Panc1 (cell line): ENCODE measurements at regions not wholly inside any gene's neighbourhood (a gene's known extent, or its start where the extent isn't known, plus 50 kb on each side); places are given as distances from the start of the nearest gene placed in this dataset.

ENCODE experiments used
- ATAC-seq: fragments of 200-7000 bp; cut with Tn5 transposase; 2 replicates; pipeline ENCODE4 v1.9.1; 2020; ENCODE audit warnings: mild to moderate bottlenecking, moderate library complexity
- BruUV-seq: library from RNA; stranded (reverse); fragments of 400-500 nt; replicated peaks from 2 replicates; lab custom pipeline; 2021; lab: Mats Ljungman, UMichigan
- CTCF ChIA-PET: fragments of 300-600 bp; sonication (Branson Sonifier 250); formaldehyde crosslinking; loops from one replicate; lab custom pipeline; 2022; ENCODE audit warnings: antibody characterized with exemption; lab: Charles Lee
- POLR2A ChIA-PET: fragments of 300-600 bp; sonication (Branson Sonifier 250); formaldehyde crosslinking; loops from one replicate; lab custom pipeline; 2022; ENCODE audit warnings: antibody characterized with exemption; lab: Charles Lee
- DNase-seq: peaks from one replicate; pipeline ENCODE4 v3.0.0-alpha.2; 2010; ENCODE audit warnings: low read depth, low spot score
- H3K27ac ChIP-seq: 2 replicates; pipeline ENCODE4 v1.5.1; 2011; ENCODE audit warnings: mild to moderate bottlenecking, low read length, inconsistent platforms
- H3K27me3 ChIP-seq: fragments of 200-500 bp; sonication (Bioruptor generic); 2 replicates; pipeline ENCODE4 v1.6.0; 2014; ENCODE audit warnings: low read length, inconsistent platforms; ENCODE audit not compliant: control insufficient read depth, insufficient read depth
- H3K36me3 ChIP-seq: fragments of 200-500 bp; sonication (Bioruptor generic); 2 replicates; pipeline ENCODE4 v1.5.1; 2014; ENCODE audit warnings: inconsistent platforms, mild to moderate bottlenecking, low read length, moderate library complexity; ENCODE audit not compliant: control insufficient read depth, insufficient read depth
- H3K4me1 ChIP-seq: 2 replicates; pipeline ENCODE4 v1.5.1; 2011; ENCODE audit warnings: inconsistent platforms, mild to moderate bottlenecking, low read length, moderate library complexity; ENCODE audit not compliant: control insufficient read depth, insufficient read depth
- H3K4me3 ChIP-seq, 2 experiments: 2 replicates each; pipeline ENCODE4 v1.5.1; 2011 to 2012; ENCODE audit warnings: low read depth in 2 of 2, low read length in 2 of 2, mild to moderate bottlenecking in 2 of 2, inconsistent platforms in 1 of 2, moderate library complexity in 1 of 2
- H3K9me3 ChIP-seq: fragments of 200-500 bp; sonication (Bioruptor generic); 2 replicates; pipeline ENCODE4 v1.5.1; 2014; ENCODE audit warnings: low read depth, mild to moderate bottlenecking, inconsistent platforms, low read length, moderate library complexity; ENCODE audit not compliant: control insufficient read depth, insufficient read depth
- CTCF ChIP-seq: fragments of 450-650 bp; IDR thresholded peaks from 2 replicates; pipeline ENCODE4 v1.5.1; 2017; ENCODE audit warnings: mild to moderate bottlenecking
- POLR2AphosphoS5 ChIP-seq: IDR thresholded peaks from 2 replicates; pipeline ENCODE4 v1.6.1; 2012; ENCODE audit warnings: mild to moderate bottlenecking, low read depth, low read length, moderate library complexity
- REST ChIP-seq, 2 experiments: IDR thresholded peaks; 2 replicates each; pipeline ENCODE4 v1.6.1; 2011 to 2012; ENCODE audit warnings: low read depth in 2 of 2, control low read depth in 1 of 2, low read length in 1 of 2, mild to moderate bottlenecking in 1 of 2, moderate library complexity in 1 of 2; ENCODE audit not compliant: insufficient read depth in 1 of 2
- SIN3A ChIP-seq: IDR thresholded peaks from 2 replicates; pipeline ENCODE4 v1.6.1; 2012; ENCODE audit warnings: low read depth, mild to moderate bottlenecking, low read length, moderate library complexity, borderline replicate concordance; ENCODE audit not compliant: insufficient read depth
- TCF7L2 ChIP-seq: IDR thresholded peaks from 2 replicates; pipeline ENCODE4 v1.6.1; 2011; ENCODE audit warnings: mild to moderate bottlenecking, low read depth, low read length, inconsistent platforms
- in situ Hi-C: cut with HindIII; loops from 2 replicates; pipeline ENCODE4 v1.10.0; 2016; ENCODE audit warnings: low sequenced_read_pairs, low pct_unique_long_range_greater_than_20kb
- intact Hi-C: fragments of 100-400 bp; cut with micrococcal nuclease; formaldehyde crosslinking; loops from one replicate; pipeline ENCODE4 v1.10.0; 2022; ENCODE audit not compliant: unreplicated experiment

GRCh38 chr13:91248249-91248648 is 99.2 kb upstream of the MIR17HG start:
- no peak for ATAC-seq
- intact Hi-C loops = loop anchor here (2.0 to 5.0 kb wide), 2 partner anchors 116 to 171 kb away; no protein-coding TSS in a partner anchor

DNA sequence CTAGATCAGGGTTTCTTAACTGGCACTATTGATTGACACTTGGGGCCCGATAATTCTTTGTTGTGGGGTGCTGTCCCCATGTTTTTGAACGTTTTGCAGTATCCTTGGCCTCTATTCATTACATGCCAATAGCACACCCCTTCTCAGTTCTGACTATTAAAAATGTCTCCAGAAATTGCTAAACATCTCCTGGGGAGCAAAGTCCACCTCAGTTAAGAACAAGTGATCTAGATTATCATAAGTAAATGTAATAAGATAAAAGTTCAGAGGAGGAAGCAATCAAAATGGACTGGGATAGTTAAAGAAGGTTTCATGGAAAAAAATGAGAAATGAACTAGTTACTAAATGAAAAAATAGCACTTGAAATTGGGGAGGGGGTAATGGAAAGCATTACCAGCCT is 98.1 kb upstream of the MIR17HG start:
- no TSS peak for BruUV-seq
- in situ Hi-C loops (no loop called here), intact Hi-C loops (loop anchor here (2.0 to 5.0 kb wide), 2 partner anchors 117 to 173 kb away; no protein-coding TSS in a partner anchor)
- DNase-seq = no peak
- H3K27me3 ChIP-seq = no peaks in the 10 kb centered on the region
- ChIA-PET POLR2A (no interaction called here), CTCF (no interaction called here)
- ATAC-seq = no peak
- no peak for TF ChIP-seq POLR2AphosphoS5
- no peak for TF ChIP-seq SIN3A
- no peak for TF ChIP-seq TCF7L2
- TF ChIP-seq REST (IDR thresholded peaks at IDR 0.05; ENCODE audit: insufficient read depth in 1 of 2, low read depth in 2 of 2, low read length in 1 of 2) = no peak
- TF ChIP-seq CTCF = no peak
- H3K36me3 ChIP-seq = no peaks in the 10 kb centered on the region
- no peaks in the 10 kb centered on the region for H3K9me3 ChIP-seq
- no peak overlapping the region for H3K4me3 ChIP-seq
- H3K27ac ChIP-seq = no peak overlapping the region
- no peaks in the 10 kb centered on the region for H3K4me1 ChIP-seq

More at GRCh38 chr13:91248249-91248648, 99.2 kb upstream of the MIR17HG start:
- no peak for DNase-seq
- Histone ChIP-seq H3K27me3 (no peaks in the 10 kb centered on the region), H3K9me3 (no peaks in the 10 kb centered on the region), H3K27ac (no peak overlapping the region), H3K4me1 (no peaks in the 10 kb centered on the region), H3K4me3 (no peak overlapping the region), H3K36me3 (no peaks in the 10 kb centered on the region)
- BruUV-seq = no TSS peak
- TF ChIP-seq REST (IDR thresholded peaks at IDR 0.05; ENCODE audit: insufficient read depth in 1 of 2, low read depth in 2 of 2, low read length in 1 of 2) = no peak
- TF ChIP-seq CTCF = no peak
- TF ChIP-seq POLR2AphosphoS5 = no peak
- no peak for TF ChIP-seq SIN3A
- in situ Hi-C loops = no loop called here
- ChIA-PET POLR2A (no interaction called here), CTCF (interaction anchor here (1.0 to 1.6 kb wide), 2 partner anchors 114 to 170 kb away, joined by 3 read pairs; no protein-coding TSS in a partner anchor)
